ENCODE measurements at regions not wholly inside any gene's neighbourhood (a gene's known extent, or its start where the extent isn't known, plus 50 kb on each side); places are given as distances from the start of the nearest gene placed in this dataset.

DNA sequence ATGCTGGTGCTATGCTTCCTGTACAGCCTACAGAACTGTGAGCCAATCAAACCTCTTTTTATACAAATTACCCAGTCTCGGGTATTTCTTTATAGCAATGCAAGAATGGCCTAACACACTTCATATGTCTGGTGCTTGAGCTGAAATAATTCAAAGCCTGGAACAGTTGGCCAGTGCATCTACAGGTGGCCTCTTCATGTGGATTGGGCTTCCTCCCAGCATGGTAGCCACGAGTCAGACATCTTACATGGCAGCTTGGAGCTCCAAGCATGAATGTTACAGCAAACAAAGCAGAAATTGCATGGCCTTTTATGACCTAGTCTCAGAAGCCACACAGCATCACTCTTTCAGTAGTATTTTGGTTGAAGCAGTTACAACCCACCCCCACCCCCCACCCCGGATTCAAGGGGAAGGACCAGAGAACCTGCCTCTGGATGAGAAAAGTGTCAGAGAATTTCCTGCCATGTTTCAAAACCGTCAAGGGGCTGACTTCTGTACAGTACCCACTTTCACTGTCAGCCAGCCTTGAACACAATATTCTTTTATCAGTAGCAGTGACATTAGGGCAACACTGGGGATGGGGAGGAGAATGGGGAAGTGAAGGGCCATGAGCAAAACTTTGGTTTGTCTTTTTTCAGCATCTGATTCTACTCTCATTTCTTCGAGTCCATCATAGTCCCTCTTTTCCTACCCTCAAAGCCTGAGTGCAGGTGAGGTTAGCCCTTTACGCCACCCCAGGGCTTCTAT is 368.7 kb downstream of the BCOR start:
- no peak for DNase-seq

DNA sequence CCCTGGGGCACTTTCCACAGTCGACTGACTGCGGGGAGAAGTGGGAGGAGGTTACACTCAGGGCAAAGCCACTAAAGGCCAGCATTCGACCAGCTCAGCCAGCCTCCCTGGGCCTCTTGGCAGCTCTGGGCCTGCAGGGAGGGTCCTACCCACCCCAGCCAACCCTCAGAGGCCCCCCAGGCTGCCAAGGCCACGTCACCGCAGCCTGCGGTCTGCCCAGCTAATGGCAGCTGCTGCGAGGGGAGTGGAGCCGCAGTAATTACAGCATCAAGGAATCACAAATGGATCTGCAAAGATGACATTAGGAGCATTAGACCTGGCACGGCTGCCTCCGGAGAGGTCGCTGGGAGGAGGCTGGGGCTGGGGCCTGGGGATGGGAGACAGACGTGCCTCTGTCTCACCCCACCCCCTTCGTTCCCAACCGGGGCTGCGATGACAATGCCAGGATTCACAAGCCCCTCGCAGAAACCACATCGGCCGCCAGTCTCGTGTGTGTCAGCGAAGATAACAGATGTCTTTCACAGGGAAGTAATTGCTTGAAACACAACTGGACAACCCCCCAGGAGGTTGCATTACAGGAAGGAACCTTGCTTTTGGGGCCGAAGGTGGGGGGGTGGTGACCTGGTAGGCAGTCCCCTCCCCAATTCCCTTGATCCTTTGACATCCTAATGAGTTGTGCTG is 367.6 kb downstream of the BCOR start:
- no peak for DNase-seq

DNA sequence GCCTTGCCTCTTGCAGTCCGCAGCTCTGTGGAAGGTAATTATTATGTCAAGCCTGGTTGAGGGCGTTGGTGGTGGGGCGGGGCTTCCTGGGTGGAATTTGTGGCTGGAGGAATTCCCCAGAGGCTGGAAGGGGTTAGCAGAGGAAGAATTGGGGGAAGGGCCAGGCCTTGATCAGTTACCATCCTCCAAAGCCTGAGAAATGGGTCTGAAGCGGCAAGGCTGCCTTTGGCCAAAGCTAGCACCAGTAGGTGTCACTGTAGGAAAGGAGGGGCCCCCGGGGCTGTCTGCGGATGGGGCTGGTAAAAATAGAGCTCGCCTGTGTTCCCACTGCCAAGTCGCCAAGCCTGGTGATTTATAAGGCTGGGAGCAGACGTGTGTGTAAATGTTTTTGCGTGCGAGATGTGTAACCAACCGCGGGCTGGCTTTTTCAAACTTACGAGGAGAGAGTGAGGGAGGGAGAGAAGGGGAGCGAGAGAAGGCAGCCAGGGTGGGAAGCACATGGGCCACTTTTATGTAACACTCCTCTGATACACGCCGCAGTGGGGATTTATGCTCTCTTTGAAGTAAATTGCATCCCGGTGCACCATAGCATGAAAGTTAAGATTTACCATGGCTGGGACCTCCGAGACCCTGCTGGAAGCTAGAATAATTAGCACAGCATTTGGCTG is 367.0 kb downstream of the BCOR start:
- no peak for DNase-seq

DNA sequence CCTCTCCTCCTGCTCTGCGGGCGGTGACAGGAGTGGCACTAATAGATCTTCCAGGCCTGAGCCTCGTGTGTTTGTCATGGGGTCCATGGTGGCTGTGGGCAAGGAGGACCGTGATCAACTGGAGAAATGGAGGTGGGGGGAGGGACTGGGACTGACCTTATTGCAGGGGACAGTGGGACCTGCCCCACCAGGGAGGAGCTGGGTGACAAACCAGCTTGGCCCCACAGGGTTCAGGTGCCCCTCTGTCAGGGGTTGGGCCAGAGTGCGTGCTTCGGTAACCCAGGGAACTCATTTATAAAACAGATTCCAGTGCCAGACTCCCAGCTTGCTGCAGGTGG is 366.5 kb downstream of the BCOR start:
- no peak for DNase-seq

DNA sequence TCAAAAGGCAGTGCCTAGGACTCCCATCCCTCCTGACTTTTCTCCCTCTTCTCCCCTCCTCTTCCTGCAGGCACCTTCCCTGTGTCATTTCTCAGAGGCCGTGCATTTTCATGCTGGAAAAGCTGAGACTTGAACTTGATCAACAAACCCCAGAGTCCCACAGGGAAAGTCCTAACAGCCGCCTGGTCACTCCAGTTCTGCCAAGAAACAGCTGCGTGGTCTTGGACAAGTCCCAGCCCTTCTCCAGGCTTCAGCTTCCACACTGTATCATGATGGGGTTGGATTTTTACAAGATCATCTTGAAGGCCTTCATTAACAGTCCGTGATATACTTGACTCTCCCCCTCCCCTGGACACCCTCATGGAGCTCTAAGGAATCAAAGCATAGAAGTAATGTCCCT is 366.0 kb downstream of the BCOR start:
- no peak for DNase-seq

DNA sequence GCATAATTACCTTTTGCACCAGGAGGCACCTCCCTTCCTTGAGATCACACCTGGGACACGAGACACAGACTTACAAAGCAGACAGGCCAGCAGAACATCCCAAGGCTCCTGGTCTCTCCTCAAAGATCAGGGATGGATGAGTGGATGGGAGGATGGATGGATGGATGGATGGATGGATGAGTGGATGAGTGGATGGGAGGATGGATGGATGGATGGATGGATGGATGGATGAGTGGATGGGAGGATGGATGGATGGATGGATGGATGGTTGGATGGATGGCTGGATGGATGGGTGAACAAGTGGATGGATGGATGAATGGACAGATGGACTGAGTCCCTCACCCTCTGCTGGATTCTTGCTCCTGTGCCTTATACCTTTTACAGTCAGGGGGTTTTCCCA is 364.0 kb downstream of the BCOR start:
- no peak for DNase-seq

DNA sequence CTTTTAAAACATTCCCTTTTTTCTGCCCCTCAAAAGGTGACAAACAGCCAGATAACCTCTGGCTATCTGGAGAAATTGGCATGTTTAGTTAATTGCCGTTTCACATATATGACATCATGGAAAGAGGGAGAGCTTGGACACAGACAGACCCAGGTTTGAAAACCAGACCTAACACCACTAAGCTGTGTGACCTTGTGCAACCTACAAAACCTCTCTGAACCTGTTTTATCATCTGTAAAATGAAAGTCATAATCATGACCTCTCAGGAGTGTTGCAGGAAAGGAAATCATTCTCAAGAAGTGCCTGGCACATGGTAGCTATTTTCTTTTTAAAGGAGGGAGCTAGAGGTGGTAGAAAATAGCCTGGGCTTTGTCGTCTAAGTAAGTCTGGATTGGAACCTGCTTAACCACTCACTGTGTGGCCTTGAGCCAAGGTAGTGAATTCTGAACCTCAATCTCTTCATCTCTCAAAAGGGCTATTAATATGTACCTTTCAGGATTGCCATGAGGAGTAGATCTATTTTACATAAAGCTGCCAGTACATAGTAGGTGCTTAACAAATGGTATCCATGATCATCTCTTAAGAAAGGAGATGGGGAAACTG is 363.5 kb downstream of the BCOR start:
- no peak for DNase-seq

DNA sequence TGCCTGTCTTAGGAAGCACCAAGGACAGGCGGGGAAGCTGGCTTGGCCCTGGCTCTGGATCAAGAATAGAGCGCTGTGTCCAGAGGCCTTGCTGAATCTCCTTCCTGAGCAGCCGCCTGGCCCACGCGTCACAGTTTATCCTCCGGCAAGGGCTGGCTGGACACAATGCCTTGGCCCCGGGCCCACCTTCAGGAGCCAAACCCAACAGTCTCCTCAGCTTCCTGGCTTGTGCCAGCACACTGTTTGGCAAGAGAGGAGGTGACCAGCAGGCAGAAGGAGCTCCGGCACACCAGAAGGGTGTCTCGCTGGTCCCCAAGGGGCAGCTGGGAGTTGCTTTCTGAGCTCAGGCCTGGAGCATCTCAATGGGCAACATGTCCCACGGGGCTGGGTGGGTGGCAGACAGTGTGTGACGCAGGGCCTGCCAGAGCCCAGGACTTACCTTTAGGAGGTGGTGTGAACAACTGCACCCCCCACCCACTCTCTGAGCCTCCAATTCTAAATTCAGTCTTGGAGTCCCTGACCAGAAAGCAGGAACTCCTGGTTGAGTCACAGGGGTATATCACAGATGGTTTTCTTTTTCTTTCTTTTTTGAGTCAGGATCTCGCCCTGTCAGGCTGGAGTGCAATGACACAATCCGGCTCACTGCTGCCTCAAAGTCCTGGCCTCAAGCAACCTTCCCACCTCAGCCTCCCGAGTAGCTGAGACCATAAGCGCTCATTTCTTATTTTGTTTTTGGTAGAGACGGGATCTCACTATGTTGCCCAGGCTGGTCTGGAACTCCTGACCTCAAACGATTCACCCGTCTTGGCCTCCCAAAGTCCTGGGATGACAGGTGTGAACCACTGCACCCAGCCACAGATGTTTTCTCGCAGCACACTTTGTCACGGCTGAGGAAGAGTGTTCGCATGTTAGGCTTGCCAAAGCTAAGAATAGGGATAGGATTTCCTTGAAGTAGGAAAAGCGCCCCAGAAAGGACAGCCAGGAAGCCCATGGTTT is 361.2 kb downstream of the BCOR start:
- no peak for DNase-seq

DNA sequence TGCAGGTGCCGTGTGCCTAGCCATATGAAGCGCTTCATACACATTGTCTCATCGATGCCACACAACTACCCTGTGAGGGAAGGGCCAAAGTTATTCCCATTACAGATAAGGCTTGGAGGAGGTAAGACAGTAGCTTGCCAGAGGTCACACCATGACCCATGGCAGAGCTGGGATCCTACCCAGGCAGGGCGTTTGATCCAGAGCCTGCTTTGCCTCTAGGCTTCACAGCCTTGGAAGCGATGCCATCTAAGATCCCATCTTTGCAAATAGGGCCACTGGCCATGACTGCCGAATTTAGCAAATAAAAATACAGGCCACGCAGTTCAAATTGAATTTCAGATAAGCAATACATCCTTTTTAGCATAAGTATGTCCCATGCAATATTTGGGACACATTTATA is 358.2 kb downstream of the BCOR start:
- no peak for DNase-seq

DNA sequence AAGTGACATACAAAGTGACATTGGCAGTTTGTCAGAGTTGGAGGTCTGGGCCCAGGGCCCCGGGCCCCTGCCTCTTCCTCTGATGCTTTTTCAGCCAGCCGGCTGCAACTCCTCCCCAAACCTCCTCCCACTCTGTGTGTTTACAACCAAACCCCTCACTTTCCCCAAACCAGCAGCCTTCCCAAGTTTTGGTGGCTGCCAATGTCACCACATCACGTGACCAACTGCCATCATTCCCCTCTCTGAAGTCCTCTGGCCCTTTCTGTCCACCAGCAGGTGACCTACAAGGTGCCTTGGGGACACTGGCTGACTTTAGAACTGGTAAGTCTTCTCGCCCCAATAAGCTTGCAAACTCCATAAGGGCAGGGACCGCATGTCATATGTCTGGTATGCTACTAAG is 357.7 kb downstream of the BCOR start:
- DNase-seq: no peak

DNA sequence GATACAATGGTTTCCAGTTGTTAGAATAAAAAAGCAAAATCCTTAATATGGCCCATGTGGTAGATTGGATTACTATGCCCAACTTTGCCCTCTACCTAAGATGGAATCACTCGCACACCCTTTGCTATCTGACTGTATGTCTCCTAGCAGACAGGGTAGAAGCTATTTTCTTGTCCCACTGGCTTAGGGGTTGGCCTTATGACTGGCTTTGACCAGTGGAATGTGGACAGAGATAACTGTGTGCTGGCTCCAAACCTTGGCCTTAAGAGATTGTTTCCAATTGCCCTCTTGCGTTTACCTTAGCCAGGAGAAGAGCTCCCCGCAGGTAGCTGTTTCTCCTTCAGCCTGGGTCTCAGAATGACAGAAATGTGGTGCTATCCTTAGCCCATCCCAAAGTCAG is 355.9 kb downstream of the BCOR start:
- DNase-seq: no peak

DNA sequence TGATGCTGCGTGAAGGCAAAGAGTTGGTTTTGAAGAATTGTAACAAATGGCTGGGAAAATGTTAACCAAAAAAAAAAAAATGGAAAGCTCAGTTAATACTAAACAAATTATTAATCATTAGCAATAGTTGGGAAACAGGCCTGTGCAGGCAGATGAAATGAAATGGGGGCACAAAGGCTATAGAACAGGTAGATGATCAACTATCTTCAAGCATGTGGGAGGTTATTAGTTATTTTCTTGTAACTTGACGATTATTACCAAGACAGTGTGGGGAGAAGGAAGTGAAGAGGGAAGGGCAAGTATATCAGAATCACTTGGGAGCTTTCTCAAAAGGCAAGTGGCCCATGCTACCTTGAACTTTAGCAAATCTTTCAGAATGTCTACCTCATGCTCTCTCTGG is 351.9 kb downstream of the BCOR start:
- no peak for DNase-seq

DNA sequence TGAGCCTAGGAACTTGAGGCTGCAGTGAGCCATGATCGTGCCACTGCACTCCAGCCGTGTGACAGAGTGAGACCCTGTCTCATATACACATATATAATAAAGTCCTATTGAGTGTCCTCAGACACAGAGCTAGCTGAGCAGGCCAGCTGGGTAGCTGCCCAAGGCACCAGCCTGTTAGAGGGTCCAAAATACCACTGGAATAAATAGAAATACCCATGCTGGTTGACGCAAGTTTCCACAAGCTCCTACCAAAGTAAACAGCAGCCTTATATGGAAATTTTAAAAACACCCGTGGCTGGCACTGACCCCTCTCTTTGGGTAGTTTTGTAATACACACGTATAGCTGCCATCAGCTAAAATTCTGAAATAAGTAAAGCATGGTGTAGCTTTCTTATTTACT is 348.6 kb downstream of the BCOR start:
- no peak for DNase-seq

DNA sequence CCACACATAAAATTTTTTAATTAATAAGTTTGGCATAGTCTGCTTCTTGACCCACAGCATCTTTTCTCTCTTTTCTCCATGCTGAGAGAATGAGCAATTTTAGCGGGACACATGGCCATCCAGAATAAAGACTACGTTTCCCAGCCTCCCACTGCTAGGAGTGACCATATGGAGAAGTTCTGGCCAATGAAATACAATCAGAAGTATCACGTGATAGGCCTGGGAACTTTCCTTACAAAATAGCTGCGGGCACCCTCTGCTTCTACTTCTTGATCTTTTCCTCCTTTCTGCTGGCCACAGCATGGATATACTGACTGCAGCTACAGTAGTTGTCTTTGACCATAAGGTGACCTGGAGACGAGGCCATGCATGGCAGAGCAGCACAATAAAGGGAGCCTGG is 348.0 kb downstream of the BCOR start:
- DNase-seq: no peak

DNA sequence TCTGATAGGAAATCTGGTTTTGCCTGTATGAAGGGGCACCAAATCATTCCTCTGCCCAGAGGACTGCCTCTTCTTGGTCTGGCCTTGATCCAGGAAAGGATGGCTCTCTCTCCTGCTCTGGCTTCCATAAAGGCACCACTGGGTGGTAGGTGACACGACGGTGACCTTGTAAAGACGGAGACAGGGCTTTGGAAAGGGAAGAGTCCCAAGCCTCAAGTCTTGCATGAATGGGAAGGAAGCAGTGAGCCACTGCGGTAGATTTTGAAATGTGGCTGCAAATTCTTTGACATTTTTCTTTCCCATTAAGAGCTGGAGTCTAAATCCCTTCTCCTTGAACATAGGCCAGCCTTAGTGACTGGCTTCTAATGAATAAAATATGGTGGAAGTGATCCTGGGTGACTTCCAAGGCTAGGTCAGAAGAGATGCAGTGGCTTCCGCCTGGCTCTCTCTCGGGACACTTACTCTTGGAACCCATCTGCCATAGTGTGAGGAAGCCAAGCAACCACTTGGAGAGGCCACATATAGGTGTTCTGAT is 347.4 kb downstream of the BCOR start:
- DNase-seq: no peak

DNA sequence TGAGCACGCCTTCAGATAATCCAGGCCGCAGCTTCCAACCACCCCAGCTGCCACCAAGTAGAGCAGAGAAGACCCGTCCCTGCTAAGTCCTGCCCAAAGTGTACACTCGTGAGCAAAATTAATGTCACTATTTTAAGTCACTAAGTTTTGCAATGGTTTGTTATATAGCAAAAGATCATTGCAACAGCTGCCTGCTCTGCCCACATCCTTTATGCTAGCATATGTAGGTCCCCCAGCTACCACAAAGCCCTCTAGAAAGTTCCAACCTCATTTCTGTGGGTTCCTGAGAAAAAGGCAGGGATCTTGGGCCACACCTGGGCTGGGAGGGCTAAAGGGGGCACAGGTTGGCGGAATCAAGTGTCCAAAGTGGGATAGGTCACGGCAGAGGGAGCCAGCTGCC is 346.9 kb downstream of the BCOR start:
- peak; percentile 81 for DNase-seq

DNA sequence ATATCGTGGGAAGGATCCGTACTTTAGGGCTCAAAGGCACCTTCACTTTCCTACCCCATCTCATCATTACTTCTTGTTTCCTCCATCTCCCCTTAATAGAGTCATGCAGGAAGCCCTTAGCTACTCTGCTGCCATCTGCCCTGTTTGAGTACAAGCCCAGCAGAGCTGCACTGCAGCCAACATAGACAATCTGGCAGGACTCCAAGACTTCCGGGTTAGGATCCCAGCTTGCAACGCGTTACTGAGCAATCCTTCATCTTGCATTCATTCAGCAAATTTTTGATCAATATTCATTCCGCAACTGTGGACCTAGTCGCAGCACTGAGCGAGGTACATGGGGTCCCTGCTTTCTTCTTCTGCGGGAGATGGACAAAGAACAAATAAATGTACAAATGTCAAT is 344.9 kb downstream of the BCOR start:
- DNase-seq: no peak

DNA sequence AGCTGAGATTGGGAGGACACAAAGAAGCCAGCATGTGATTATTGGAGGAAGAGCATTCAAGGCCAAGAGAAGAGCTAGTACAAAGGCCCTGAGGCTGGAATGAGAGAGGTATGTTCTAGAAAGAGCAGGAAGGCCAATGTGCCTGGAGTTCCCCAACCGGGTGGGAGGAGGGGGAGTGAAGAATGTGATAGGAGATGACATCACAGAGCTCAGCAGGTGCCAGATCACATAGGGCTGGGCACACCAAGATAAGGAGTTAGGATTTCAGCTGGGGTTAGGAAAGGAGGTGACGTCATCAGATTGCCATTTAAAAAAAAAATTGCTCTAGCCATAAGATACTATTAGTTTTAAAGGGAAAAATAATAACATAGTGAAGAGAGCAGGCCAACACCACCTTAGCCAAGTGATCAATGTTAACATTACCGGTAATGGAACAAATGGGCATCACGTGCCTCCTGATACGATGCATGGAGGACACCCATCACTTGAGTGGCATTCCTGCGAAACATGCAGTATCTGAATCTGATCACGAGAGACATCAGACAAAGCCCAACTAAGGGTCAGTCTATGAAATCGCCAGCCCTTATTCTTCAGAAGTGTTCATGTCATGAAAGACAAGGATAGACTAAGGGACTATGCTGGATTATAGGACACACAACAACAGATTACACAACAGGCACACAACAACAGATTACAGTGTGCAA is 344.3 kb downstream of the BCOR start:
- DNase-seq: no peak

DNA sequence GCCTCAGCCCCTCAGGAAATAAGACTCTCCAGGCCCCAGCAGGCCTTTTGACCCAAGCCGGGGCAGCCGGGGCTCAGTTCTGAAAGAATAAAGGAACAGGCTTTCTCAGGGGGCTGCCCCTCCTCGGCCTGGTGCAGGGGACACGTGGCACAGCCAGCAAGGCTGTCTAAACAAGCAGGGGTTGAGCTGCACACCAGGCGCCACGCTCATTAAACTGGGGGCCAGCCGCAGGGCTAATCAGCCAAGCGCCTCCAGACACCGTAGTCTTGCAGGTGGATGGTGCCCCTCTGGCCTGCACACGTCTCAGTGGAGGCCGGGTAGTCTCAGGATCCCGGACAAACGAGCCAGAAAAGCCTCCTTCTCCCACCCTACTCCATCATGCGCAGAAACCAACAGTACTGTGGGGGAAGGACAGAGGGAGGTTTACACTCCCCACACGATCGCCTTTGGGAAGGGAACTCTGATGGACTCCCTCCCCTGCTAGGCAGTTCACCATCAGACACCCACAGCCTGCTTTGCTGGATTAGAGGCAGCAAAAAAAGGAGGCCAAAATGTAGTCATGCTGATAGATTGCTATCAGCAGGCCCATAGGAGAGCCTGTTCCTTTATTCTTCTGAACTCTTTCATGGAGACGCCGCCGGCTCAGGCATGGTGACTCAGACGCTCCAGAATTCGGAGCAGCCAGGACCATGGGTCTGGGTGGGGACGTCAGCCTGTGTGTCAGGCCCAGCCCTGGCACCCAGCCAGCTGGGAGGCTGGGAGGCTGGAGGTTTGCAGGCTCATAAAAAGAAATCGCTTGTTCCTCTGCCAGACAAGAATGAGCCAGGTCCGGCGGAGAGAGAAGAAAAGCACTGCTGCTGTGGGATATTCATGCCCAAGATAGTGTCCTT is 342.4 kb downstream of the BCOR start:
- no peak for DNase-seq

DNA sequence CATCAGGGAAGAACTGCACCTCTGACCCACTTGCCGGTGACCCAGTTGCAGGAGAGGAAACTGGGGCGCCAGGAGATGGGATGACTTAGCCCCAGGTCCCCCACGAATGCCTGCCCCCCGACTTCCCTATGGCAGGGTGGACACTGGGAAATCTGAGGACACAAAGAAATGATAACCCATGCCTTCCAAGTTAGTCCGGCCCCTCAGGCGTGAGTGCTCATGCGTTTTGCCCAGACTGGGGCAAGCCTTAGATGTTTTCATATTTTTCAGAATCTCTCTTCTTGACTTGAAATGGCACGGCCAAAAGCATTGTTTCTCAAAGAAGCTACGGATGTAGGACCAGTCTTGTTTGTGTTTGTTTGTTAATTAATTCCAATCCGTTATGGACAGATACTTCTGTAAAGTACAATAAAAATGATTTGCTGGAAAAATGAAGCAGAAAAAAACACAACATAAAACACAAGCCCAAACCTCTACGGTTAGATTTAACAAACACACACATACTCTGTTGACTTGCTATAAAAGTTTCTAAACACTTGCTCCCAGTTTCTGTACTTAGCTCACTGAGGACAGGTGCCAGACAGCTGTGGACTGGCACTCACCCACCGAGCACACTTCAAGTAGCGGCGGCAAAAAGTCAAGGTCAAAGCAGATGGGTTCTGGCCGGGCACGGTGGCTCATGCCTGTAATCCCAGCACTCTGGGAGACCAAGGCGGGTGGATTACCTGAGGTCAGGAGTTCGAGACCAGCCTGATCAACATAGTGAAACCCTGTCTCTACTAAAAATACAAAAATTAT is 341.5 kb downstream of the BCOR start:
- DNase-seq: no peak
